GM18505 (cell line): ENCODE measurements at regions not wholly inside any gene's neighbourhood (a gene's known extent, or its start where the extent isn't known, plus 50 kb on each side); places are given as distances from the start of the nearest gene placed in this dataset.
A peak's percentile ranks its signal among the peaks of the same experiment; 100 is the strongest.
"Not testable (repeated sequence)": the region's sequence is repeated elsewhere in the genome, so short reads cannot be mapped to it uniquely, and the experiment has no call there.

ENCODE experiments used
- ATAC-seq: cut with Tn5 transposase; IDR thresholded peaks from one replicate; pipeline ENCODE4 v1.9.1; 2021; ENCODE audit not compliant: unreplicated experiment

- not testable (repeated sequence) for ATAC-seq
These were observed 186.6 kb downstream of the LMLN start for GRCh38 chr3:198146559-198147164.

DNA sequence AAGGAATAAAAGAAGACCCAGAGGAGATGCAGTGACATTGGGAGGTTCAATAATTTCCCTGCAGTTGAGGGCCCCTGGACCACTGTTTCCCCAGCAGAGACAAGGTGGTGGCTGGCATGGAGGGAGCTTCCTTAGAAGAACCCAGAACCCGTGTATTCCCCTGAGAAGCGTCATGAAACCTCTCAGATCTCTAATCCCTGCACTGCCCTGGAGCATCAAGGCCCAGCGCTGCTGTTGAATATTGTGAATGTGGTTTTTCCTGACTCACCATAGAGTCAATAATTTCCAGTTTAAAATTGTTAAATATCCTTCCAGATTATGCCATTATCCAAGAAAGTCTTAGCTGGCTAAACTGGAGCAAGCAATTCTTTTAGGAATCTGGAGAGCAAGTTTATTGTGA is 187.2 kb downstream of the LMLN start:
- not testable (repeated sequence) for ATAC-seq

DNA sequence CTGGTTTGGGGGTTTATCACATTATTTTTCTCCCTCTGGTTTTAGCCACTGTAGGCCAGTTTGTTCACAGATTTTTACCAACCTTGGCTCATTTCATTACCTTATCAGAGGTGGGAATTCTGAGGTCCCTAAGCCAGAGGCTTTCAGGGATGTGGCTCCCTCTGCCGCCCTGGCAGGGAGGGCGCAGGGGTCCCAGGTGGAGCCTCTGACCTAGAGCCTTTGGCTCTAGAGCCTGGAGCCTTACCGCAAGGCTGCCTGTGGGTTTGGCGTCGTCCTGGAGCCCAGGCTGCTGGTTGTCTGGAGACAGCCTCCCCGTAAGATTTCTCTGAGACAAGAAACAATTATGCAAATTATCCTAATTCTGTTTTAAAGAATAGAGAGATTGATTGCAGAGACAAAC is 188.0 kb downstream of the LMLN start:
- not testable (repeated sequence) for ATAC-seq

GRCh38 chr3:198149904-198150303 is 189.9 kb downstream of the LMLN start:
- not testable (repeated sequence) for ATAC-seq

DNA sequence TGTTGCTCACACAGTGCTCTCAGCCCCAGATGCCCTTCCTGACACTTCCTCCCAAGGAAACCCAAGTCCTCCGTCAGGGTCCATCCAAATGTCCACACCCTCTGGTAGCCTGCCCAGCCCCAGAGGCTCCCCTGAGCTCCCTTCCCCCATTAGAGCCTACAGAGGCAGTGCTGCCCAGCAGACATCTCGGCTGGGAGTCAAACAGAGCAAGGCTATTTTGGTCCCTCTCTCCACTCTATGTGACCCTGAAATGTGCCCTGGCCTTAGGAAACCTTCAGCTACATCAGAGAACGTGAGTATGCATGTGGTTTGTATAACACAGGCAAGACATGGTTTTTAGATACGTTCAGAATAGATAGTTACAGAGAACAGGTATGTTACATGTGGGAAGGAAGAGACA is 191.8 kb downstream of the LMLN start:
- not testable (repeated sequence) for ATAC-seq

- ATAC-seq = not testable (repeated sequence)
These were observed 195.8 kb downstream of the LMLN start for GRCh38 chr3:198155771-198156170.

- ATAC-seq = peak; percentile 48
These were observed 197.3 kb downstream of the LMLN start for GRCh38 chr3:198157231-198157868.

DNA sequence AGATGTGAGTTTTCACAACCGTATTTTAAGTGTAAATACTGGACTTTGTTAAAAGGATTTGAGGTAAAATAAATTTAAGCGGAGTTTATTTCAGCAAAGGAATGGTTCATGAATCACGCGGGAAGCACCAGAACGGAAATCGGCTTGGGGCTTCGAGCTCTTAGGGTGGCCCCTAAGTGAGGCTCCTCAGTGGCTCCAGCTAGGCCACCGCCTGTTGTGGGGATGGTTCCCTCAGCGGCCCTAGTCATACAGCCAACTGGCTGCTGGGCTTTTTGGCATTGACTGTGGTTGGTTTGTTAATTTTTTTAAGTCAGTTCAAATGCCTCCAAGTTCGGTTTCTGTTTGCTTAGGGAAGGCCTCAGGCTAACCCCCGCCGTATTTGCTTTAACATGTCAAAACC is 198.0 kb downstream of the LMLN start:
- not testable (repeated sequence) for ATAC-seq

DNA sequence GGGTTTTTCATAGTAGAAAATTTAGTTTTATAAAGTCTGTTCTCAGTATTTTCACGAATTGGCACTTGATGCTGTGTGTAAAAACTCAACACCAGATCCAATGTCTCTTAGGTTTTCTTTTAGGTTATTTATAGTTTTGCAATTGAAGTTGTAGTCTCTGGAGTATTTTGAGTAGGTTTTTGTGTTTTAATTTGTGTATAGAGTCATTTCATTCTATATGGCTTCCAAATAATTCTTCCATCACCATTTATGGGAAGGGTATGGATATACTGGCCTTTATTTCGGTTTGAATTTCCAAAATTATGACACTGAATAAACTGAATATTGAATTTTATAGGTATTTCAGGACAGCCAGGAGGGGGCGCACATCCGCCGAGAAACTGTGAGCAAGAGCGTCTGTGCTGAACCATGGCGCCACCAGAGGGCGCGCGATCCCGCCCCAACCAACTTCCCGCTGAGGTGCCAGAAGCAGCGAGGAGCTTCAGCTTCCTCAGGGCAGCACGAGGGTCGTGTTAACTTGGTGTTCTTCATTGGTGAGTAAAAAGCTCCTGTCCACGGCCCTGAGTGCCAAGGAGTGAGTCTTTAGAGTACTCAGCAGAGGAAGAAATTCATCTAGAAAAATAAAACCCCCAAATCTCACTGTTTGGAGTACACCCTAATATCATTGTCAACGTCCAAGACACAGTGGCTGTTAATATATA is 207.5 kb downstream of the LMLN start:
- not testable (repeated sequence) for ATAC-seq

GRCh38 chr3:198170781-198171180 is 210.8 kb downstream of the LMLN start:
- not testable (repeated sequence) for ATAC-seq

DNA sequence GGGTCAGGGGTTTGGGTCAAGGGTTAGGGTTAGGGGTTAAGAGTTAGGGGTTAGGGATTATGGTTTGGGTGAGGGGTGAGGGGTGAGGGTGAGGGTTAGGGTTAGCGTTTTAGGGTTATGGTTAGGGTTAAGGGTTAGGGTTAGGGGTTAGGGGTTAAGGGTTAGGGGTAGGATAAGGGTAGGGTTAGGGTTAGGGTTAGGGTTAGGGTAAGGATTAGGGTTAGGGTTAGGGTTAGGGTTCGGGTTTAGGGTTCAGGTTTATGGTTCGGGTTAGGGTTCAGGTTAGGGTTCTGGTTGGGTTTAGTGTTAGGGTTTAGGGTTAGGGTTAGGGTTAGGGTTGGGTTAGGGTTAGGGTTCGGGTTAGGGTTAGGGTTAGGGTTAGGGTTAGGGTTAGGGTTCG is 213.1 kb downstream of the LMLN start:
- not testable (repeated sequence) for ATAC-seq

DNA sequence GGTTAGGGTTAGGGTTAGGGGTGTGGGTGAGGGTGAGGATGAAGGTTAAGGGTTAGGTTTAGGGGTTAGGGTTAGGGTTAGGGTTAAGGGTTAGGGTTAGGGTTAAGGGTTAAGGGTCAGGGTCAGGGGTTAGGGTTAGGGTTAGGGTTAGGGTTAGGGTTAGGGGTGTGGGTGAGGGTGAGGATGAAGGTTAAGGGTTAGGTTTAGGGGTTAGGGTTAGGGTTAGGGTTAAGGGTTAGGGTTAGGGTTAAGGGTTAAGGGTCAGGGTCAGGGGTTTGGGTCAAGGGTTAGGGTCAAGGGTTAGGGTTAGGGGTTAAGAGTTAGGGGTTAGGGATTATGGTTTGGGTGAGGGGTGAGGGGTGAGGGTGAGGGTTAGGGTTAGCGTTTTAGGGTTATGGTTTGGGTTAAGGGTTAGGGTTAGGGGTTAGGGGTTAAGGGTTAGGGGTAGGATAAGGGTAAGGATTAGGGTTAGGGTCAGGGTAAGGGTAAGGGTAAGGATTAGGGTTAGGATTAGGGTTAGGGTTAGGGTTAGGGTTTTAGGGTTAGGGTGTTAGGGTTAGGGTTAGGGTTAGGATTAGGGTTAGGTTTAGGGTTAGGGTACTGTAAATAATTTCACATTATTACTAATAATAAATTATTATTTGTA is 214.0 kb downstream of the LMLN start:
- ATAC-seq = not testable (repeated sequence)
